HAP-1 (cell line): ENCODE measurements at regions not wholly inside any gene's neighbourhood (a gene's known extent, or its start where the extent isn't known, plus 50 kb on each side); places are given as distances from the start of the nearest gene placed in this dataset.
A peak's percentile ranks its signal among the peaks of the same experiment; 100 is the strongest.

Experiments used
- DNase-seq, 2 experiments: peaks; one replicate each; pipeline ENCODE4 v3.0.0-alpha.2; 2016 to 2020; ENCODE audit warnings: low spot score in 2 of 2
- H3K27me3 ChIP-seq: fragments of 250-450 bp; sonication (Bioruptor Pico); 2 replicates; pipeline ENCODE4 v1.5.1; 2020; ENCODE audit warnings: low read depth, mild to moderate bottlenecking, moderate library complexity
- H3K36me3 ChIP-seq: fragments of 250-450 bp; sonication (Bioruptor Pico); replicated peaks from 2 replicates; pipeline ENCODE4 v1.5.1; 2020; ENCODE audit warnings: mild to moderate bottlenecking
- H3K4me1 ChIP-seq: fragments of 250-450 bp; sonication (Bioruptor Pico); 2 replicates; pipeline ENCODE4 v1.5.1; 2020; ENCODE audit warnings: mild to moderate bottlenecking
- H3K4me3 ChIP-seq: fragments of 250-450 bp; sonication (Bioruptor Pico); 2 replicates; pipeline ENCODE4 v1.5.1; 2020; ENCODE audit warnings: mild to moderate bottlenecking, moderate library complexity
- H3K9me3 ChIP-seq: fragments of 250-450 bp; sonication (Bioruptor Pico); 2 replicates; pipeline ENCODE4 v1.5.1; 2020; ENCODE audit warnings: mild to moderate bottlenecking, moderate library complexity
- in situ Hi-C: fragments of 300-500 bp; cut with MboI; formaldehyde crosslinking; loops from 3 replicates; pipeline ENCODE4 v1.14.3; 2020; ENCODE audit warnings: low sequenced_read_pairs, inconsistent platforms, mixed read lengths

DNA sequence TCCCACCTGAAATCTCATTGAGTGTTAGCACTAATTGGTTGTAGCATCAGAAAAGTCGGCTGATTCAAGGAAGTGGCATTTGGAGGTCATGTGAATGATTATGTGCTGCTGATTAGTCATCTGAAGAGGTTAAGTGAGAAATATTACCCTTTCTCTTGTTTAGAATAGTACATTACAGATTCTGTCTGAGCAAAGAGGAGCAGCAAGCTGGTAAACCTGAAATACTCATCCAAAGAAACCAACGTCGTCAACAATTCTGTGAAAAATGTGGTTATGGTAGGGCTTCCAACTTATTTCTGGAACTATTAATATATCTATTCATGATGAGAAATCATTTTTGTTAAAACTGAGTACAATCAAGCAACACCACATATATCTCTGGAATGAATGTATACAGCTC lies 1024.9 kb downstream of the TUSC7 start:
- in situ Hi-C loops = no loop called here
- DNase-seq = no peak
- peaks cover 24% of the 10 kb centered on the region for H3K4me1 ChIP-seq
- no peaks in the 10 kb centered on the region for H3K36me3 ChIP-seq
- no peaks in the 10 kb centered on the region for H3K9me3 ChIP-seq
- no peaks in the 10 kb centered on the region for H3K27me3 ChIP-seq
- no peak overlapping the region for H3K4me3 ChIP-seq

GRCh38 chr3:117735481-117736101 lies 1026.0 kb downstream of the TUSC7 start:
- Histone ChIP-seq H3K9me3 (no peaks in the 10 kb centered on the region), H3K4me3 (no peak overlapping the region), H3K4me1 (peaks cover 24% of the 10 kb centered on the region), H3K36me3 (no peaks in the 10 kb centered on the region), H3K27me3 (no peaks in the 10 kb centered on the region)
- DNase-seq = peak; percentile 19 to 90
- in situ Hi-C loops = no loop called here

DNA sequence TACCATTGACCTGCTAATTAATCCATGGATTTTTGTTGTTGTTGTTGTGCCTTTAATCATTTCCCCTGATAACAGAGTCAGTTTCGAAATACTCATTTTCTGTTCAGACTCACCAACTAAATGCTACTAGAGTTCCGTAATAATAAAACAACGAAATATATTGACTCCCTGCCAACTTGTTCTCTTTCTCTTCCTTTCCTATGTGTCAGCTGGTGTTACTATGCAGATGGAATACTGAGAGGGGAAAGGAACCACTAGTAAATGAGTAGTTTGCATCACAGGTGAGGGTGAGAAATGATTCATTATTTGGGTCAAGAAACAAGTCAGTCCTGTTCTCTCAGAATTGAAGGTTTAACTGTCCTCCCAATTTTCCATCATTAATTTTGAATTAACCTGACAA lies 1027.3 kb downstream of the TUSC7 start:
- Histone ChIP-seq H3K9me3 (no peaks in the 10 kb centered on the region), H3K36me3 (no peaks in the 10 kb centered on the region), H3K4me3 (no peak overlapping the region), H3K27me3 (no peaks in the 10 kb centered on the region), H3K4me1 (peaks cover 24% of the 10 kb centered on the region)
- no peak for DNase-seq
- in situ Hi-C loops = no loop called here

DNA sequence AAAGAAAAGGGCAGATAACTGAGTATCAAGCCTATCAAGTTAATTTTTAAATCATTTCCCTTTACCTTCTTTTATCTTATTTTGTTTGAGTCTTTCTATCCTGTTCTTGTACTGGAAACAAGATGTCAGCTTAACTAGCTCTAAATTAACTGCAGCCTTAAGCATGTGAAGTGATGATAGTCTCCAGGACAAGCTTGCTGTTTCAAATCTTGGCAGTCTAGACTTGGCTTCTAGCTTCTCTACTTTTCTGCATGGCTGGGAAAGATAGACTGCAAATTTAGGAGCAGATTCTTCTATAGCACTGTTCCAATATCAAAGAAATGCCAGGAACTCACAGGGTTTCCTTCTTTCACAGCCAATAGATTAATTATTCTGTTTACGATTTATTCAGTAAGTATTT lies 1034.4 kb downstream of the TUSC7 start:
- H3K27me3 ChIP-seq = no peaks in the 10 kb centered on the region
- in situ Hi-C loops = no loop called here
- H3K4me1 ChIP-seq = no peaks in the 10 kb centered on the region
- no peaks in the 10 kb centered on the region for H3K36me3 ChIP-seq
- no peaks in the 10 kb centered on the region for H3K9me3 ChIP-seq
- no peak for DNase-seq
- no peak overlapping the region for H3K4me3 ChIP-seq

- no peaks in the 10 kb centered on the region for H3K4me1 ChIP-seq
- H3K4me3 ChIP-seq = no peak overlapping the region
- no peak for DNase-seq
- in situ Hi-C loops = no loop called here
- no peaks in the 10 kb centered on the region for H3K9me3 ChIP-seq
- H3K36me3 ChIP-seq = no peaks in the 10 kb centered on the region
- no peaks in the 10 kb centered on the region for H3K27me3 ChIP-seq
These were observed 1035.4 kb downstream of the TUSC7 start for GRCh38 chr3:117744935-117745334.

DNA sequence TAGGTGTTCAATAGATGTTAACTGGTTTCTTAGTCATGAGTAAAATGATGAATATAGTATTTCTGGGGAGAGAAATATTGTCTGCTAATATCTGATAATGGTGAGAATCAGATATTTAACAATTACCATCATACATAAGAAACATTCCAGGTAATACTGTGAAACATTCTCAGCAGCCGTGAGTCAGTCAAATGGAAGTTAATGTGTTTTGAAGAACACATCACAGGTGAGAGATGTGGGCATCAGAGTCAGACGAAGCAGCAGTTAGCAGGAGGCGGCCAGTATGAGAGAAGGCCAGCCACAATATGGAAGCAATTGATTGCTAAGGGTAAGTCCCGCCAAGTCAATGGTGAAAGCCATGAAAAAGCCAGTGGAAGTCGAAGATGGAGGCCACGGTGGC lies 1035.9 kb downstream of the TUSC7 start:
- Histone ChIP-seq H3K9me3 (no peaks in the 10 kb centered on the region), H3K4me3 (no peak overlapping the region), H3K36me3 (no peaks in the 10 kb centered on the region), H3K27me3 (no peaks in the 10 kb centered on the region), H3K4me1 (peaks cover 5% of the 10 kb centered on the region; the same call in 1 of the 2 replicates)
- in situ Hi-C loops = no loop called here
- DNase-seq = no peak

DNA sequence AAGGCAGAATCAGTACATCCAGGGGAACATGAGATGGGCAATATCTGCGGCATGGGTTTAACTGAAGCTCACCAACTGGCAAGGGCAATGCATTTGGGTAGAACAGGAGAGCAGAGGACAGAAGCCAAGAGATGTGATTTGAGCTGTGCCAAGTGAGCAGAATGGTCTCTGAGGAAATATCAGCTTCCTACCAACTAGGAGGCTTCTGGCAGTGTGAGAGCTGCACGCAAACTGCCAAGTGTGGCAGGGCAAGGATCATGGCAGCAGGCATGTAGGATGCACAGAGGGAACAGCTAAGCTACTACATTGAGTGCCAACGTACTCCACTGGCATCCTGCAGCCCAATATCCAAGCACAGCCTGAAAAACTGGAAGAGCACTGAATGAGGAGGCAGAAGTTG lies 1036.5 kb downstream of the TUSC7 start:
- in situ Hi-C loops = no loop called here
- H3K9me3 ChIP-seq = no peaks in the 10 kb centered on the region
- DNase-seq = no peak
- H3K27me3 ChIP-seq = no peaks in the 10 kb centered on the region
- H3K4me3 ChIP-seq = no peak overlapping the region
- no peaks in the 10 kb centered on the region for H3K36me3 ChIP-seq
- peaks cover 6% of the 10 kb centered on the region for H3K4me1 ChIP-seq

- in situ Hi-C loops = no loop called here
- no peak for DNase-seq
- Histone ChIP-seq H3K36me3 (no peaks in the 10 kb centered on the region), H3K4me3 (no peak overlapping the region), H3K4me1 (peaks cover 9% of the 10 kb centered on the region), H3K27me3 (no peaks in the 10 kb centered on the region), H3K9me3 (no peaks in the 10 kb centered on the region)
These were observed 1038.6 kb downstream of the TUSC7 start for GRCh38 chr3:117748131-117748530.

GRCh38 chr3:117750674-117751269 lies 1041.2 kb downstream of the TUSC7 start:
- Histone ChIP-seq H3K27me3 (no peaks in the 10 kb centered on the region), H3K36me3 (no peaks in the 10 kb centered on the region), H3K4me3 (no peak overlapping the region), H3K9me3 (no peaks in the 10 kb centered on the region), H3K4me1 (peaks cover 9% of the 10 kb centered on the region)
- in situ Hi-C loops = no loop called here
- peak; percentile 43 to 91 for DNase-seq

DNA sequence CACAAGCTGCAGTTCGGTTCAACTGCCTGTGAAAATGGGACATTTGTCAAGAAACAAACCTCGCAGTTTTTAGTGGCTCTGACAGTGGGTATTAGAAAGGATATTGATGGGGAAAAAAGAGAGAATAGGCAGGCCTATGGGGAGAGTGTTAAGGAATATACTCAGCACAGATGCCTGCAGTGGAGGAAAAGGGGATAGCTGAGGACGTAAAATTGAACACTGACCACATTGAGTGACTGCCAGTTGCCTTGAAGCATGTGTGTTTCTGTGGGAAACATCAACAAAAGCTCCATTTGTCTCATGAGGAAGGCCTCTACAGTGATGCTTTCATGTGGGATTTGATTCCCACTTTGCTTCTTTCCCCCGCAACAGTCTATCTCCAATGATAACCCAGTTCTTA lies 1042.1 kb downstream of the TUSC7 start:
- H3K27me3 ChIP-seq = no peaks in the 10 kb centered on the region
- no peak for DNase-seq
- in situ Hi-C loops = no loop called here
- no peak overlapping the region for H3K4me3 ChIP-seq
- no peaks in the 10 kb centered on the region for H3K36me3 ChIP-seq
- peaks cover 9% of the 10 kb centered on the region for H3K4me1 ChIP-seq
- H3K9me3 ChIP-seq = no peaks in the 10 kb centered on the region

GRCh38 chr3:117752984-117753717 lies 1043.6 kb downstream of the TUSC7 start:
- peaks cover 9% of the 10 kb centered on the region for H3K4me1 ChIP-seq
- no peaks in the 10 kb centered on the region for H3K36me3 ChIP-seq
- H3K9me3 ChIP-seq = no peaks in the 10 kb centered on the region
- in situ Hi-C loops = no loop called here
- H3K4me3 ChIP-seq = no peak overlapping the region
- H3K27me3 ChIP-seq = no peaks in the 10 kb centered on the region
- no peak for DNase-seq

DNA sequence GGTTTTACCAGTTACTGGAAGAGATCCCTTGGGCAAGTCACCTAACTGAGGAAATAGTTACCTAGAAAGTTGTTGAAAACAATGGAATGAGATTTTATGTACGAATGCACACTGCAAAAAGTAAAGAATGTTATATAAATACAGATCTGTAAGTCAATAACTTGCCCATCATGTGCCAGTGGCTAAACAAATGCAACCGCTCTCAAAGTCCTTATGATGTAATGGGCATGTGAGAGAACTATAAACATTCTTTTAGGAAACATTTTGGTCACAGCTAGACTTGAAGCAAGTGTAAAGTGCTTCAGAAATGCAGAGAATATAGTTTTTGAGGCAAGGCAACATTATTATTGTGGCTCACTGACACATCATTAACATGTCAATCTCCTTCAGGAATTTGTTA lies 1044.5 kb downstream of the TUSC7 start:
- Histone ChIP-seq H3K9me3 (no peaks in the 10 kb centered on the region), H3K4me1 (peaks cover 9% of the 10 kb centered on the region), H3K4me3 (no peak overlapping the region), H3K27me3 (no peaks in the 10 kb centered on the region), H3K36me3 (no peaks in the 10 kb centered on the region)
- DNase-seq = no peak
- in situ Hi-C loops = no loop called here

- no peaks in the 10 kb centered on the region for H3K36me3 ChIP-seq
- no peaks in the 10 kb centered on the region for H3K27me3 ChIP-seq
- H3K4me1 ChIP-seq = peaks cover 9% of the 10 kb centered on the region
- H3K9me3 ChIP-seq = no peaks in the 10 kb centered on the region
- no peak overlapping the region for H3K4me3 ChIP-seq
- no peak for DNase-seq
- in situ Hi-C loops = no loop called here
These were observed 1045.3 kb downstream of the TUSC7 start for GRCh38 chr3:117754841-117755240.

- Histone ChIP-seq H3K4me3 (no peak overlapping the region), H3K9me3 (no peaks in the 10 kb centered on the region), H3K4me1 (no peaks in the 10 kb centered on the region), H3K36me3 (no peaks in the 10 kb centered on the region), H3K27me3 (no peaks in the 10 kb centered on the region)
- peak in 1 of 2 experiments; percentile 20 for DNase-seq
- in situ Hi-C loops = no loop called here
These were observed 1047.0 kb downstream of the TUSC7 start for GRCh38 chr3:117756563-117756962.
